ENCODE measurements at regions not wholly inside any gene's neighbourhood (a gene's known extent, or its start where the extent isn't known, plus 50 kb on each side); places are given as distances from the start of the nearest gene placed in this dataset.

GRCh38 chr21:35170818-35171217 is 121.7 kb upstream of the RUNX1 start:
- Histone ChIP-seq H3K4me3 (replicated peaks in 1 of 3) (no peak overlapping the region), H3K27ac (no peak overlapping the region), H3K36me3 (no peaks in the 10 kb centered on the region), H3K27me3 (no peaks in the 10 kb centered on the region), H3K4me1 (no peaks in the 10 kb centered on the region), H3K9me3 (no peaks in the 10 kb centered on the region)
- no peak for DNase-seq
- 93 to 95% methylated on average over 4 of the region's 4 CpGs for WGBS, 2 donors
- intact Hi-C loops (cut with DNase I): no loop called here
- TF ChIP-seq CTCF (IDR thresholded peaks at IDR 0.05): no peak
- no peak for TF ChIP-seq POLR2A (IDR thresholded peaks at IDR 0.05)

GRCh38 chr21:35170244-35170643 is 121.1 kb upstream of the RUNX1 start:
- no peak for DNase-seq
- TF ChIP-seq POLR2A (IDR thresholded peaks at IDR 0.05) (no peak), CTCF (IDR thresholded peaks at IDR 0.05) (no peak)
- H3K27ac ChIP-seq: no peak overlapping the region
- H3K27me3 ChIP-seq: no peaks in the 10 kb centered on the region
- WGBS, 2 donors: 76 to 82% methylated on average over 1 of the region's 1 CpG
- no peaks in the 10 kb centered on the region for H3K9me3 ChIP-seq
- no peaks in the 10 kb centered on the region for H3K36me3 ChIP-seq
- intact Hi-C loops (cut with DNase I): no loop called here
- H3K4me3 ChIP-seq (replicated peaks in 1 of 3): no peak overlapping the region
- H3K4me1 ChIP-seq: no peaks in the 10 kb centered on the region

GRCh38 chr21:35169574-35169973 is 120.5 kb upstream of the RUNX1 start:
- H3K4me1 ChIP-seq: no peaks in the 10 kb centered on the region
- H3K27ac ChIP-seq: no peak overlapping the region
- H3K9me3 ChIP-seq: no peaks in the 10 kb centered on the region
- intact Hi-C loops (cut with DNase I): no loop called here
- 76 to 82% methylated on average over 1 of the region's 1 CpG for whole genome bisulfite sequencing, 2 donors
- no peaks in the 10 kb centered on the region for H3K36me3 ChIP-seq
- DNase-seq: no peak
- H3K27me3 ChIP-seq: no peaks in the 10 kb centered on the region
- H3K4me3 ChIP-seq (replicated peaks in 1 of 3): no peak overlapping the region
- TF ChIP-seq CTCF (IDR thresholded peaks at IDR 0.05): no peak
- TF ChIP-seq POLR2A (IDR thresholded peaks at IDR 0.05): no peak

- H3K4me3 ChIP-seq (replicated peaks in 1 of 3): no peak overlapping the region
- H3K36me3 ChIP-seq: no peaks in the 10 kb centered on the region
- H3K27me3 ChIP-seq: no peaks in the 10 kb centered on the region
- no peak for TF ChIP-seq POLR2A (IDR thresholded peaks at IDR 0.05)
- no peak for TF ChIP-seq CTCF (IDR thresholded peaks at IDR 0.05)
- WGBS, 2 donors: 79 to 86% methylated on average over 4 of the region's 4 CpGs
- H3K4me1 ChIP-seq: no peaks in the 10 kb centered on the region
- no peaks in the 10 kb centered on the region for H3K9me3 ChIP-seq
- DNase-seq: no peak
- intact Hi-C loops (cut with DNase I): no loop called here
- no peak overlapping the region for H3K27ac ChIP-seq
Observed at GRCh38 chr21:35168735-35169134, 119.6 kb upstream of the RUNX1 start.

GRCh38 chr21:35164971-35165483 is 115.9 kb upstream of the RUNX1 start:
- no peak for TF ChIP-seq POLR2A (IDR thresholded peaks at IDR 0.05)
- TF ChIP-seq CTCF (IDR thresholded peaks at IDR 0.05): no peak
- no peak for DNase-seq
- no peaks in the 10 kb centered on the region for H3K9me3 ChIP-seq
- 89 to 90% methylated on average over 3 of the region's 3 CpGs for WGBS, 2 donors
- H3K4me3 ChIP-seq (replicated peaks in 1 of 3): no peak overlapping the region
- no peaks in the 10 kb centered on the region for H3K4me1 ChIP-seq
- intact Hi-C loops (cut with DNase I): no loop called here
- H3K36me3 ChIP-seq: no peaks in the 10 kb centered on the region
- no peaks in the 10 kb centered on the region for H3K27me3 ChIP-seq
- H3K27ac ChIP-seq: no peak overlapping the region

Data from thyroid gland (tissue), 4 donors.